IMR-90 (cell line): ENCODE measurements at regions not wholly inside any gene's neighbourhood (a gene's known extent, or its start where the extent isn't known, plus 50 kb on each side); places are given as distances from the start of the nearest gene placed in this dataset.

ENCODE experiments used
- ATAC-seq: fragments of 200-7000 bp; cut with Tn5 transposase; 2 replicates; pipeline ENCODE4 v1.9.1; 2020; ENCODE audit warnings: low read depth, mild to moderate bottlenecking, moderate library complexity
- BruUV-seq: library from RNA; stranded (reverse); fragments of 400-500 nt; replicated peaks from 2 replicates; lab custom pipeline; 2021; lab: Mats Ljungman, UMichigan
- CTCF ChIA-PET: fragments of 300-600 bp; formaldehyde crosslinking; extraction: SDS; loops from one replicate; lab custom pipeline; 2021; ENCODE audit warnings: antibody characterized with exemption; lab: Yijun Ruan, JAX
- POLR2A ChIA-PET: fragments of 300-600 bp; sonication (Branson Sonifier 250); formaldehyde crosslinking; loops from one replicate; lab custom pipeline; 2022; ENCODE audit warnings: antibody characterized with exemption; ENCODE audit not compliant: unreplicated experiment; lab: Charles Lee
- DNase-seq: peaks from one replicate; pipeline ENCODE4 v3.0.0; 2013
- H2AFZ ChIP-seq: replicated peaks from 2 replicates; pipeline ENCODE3; 2013; ENCODE audit warnings: low read length, mild to moderate bottlenecking; ENCODE audit not compliant: poor library complexity
- H2AK5ac ChIP-seq: 2 replicates; pipeline ENCODE4 v1.6.1; 2013; ENCODE audit warnings: low read depth, low read length, inconsistent platforms
- H2AK9ac ChIP-seq: replicated peaks from 2 replicates; pipeline ENCODE3; 2013; ENCODE audit warnings: mild to moderate bottlenecking, low read depth, low read length, moderate library complexity; ENCODE audit not compliant: poor library complexity
- H2BK120ac ChIP-seq: 2 replicates; pipeline ENCODE4 v1.6.1; 2013; ENCODE audit warnings: low read depth, low read length, inconsistent platforms
- H2BK15ac ChIP-seq: 3 replicates; pipeline ENCODE4 v1.6.1; 2013; ENCODE audit warnings: low read depth, low read length, inconsistent platforms
- H2BK20ac ChIP-seq: 2 replicates; pipeline ENCODE4 v1.6.1; 2013; ENCODE audit warnings: low read depth, mild to moderate bottlenecking, inconsistent platforms, low read length, moderate library complexity
- H2BK5ac ChIP-seq: 2 replicates; pipeline ENCODE4 v1.6.1; 2013; ENCODE audit warnings: mild to moderate bottlenecking, low read depth, low read length, inconsistent platforms; ENCODE audit not compliant: poor library complexity, severe bottlenecking
- H3K14ac ChIP-seq: replicated peaks from 2 replicates; pipeline ENCODE4 v1.6.1; 2013; ENCODE audit warnings: low read depth, low read length, inconsistent platforms
- H3K18ac ChIP-seq: 2 replicates; pipeline ENCODE4 v1.6.1; 2013; ENCODE audit warnings: low read depth, low read length, control low read depth
- H3K23ac ChIP-seq: 2 replicates; pipeline ENCODE4 v1.6.1; 2013; ENCODE audit warnings: low read depth, low read length, inconsistent platforms
- H3K27ac ChIP-seq: 2 replicates; pipeline ENCODE4 v1.5.1; 2013; ENCODE audit warnings: mild to moderate bottlenecking, control low read depth, low read length; ENCODE audit not compliant: insufficient read depth
- H3K27me3 ChIP-seq: 2 replicates; pipeline ENCODE4 v1.6.1; 2013; ENCODE audit warnings: low read length; ENCODE audit not compliant: control insufficient read depth, insufficient read depth
- H3K36me3 ChIP-seq: 2 replicates; pipeline ENCODE4 v1.6.1; 2013; ENCODE audit warnings: low read length, mixed read lengths; ENCODE audit not compliant: control insufficient read depth, insufficient read depth
- H3K4ac ChIP-seq: 2 replicates; pipeline ENCODE4 v1.6.1; 2013; ENCODE audit warnings: low read depth, low read length, inconsistent platforms
- H3K4me1 ChIP-seq: 2 replicates; pipeline ENCODE4 v1.6.1; 2013; ENCODE audit warnings: low read length, mixed read lengths; ENCODE audit not compliant: control insufficient read depth, insufficient read depth
- H3K4me2 ChIP-seq: 2 replicates; pipeline ENCODE4 v1.6.1; 2013; ENCODE audit warnings: low read depth, mild to moderate bottlenecking, control low read depth, low read length, moderate library complexity
- H3K4me3 ChIP-seq: 2 replicates; pipeline ENCODE4 v1.5.1; 2013; ENCODE audit warnings: low read depth, mild to moderate bottlenecking, control low read depth, low read length, moderate library complexity; ENCODE audit not compliant: insufficient read depth
- H3K56ac ChIP-seq: 2 replicates; pipeline ENCODE4 v1.6.1; 2013; ENCODE audit warnings: low read length, inconsistent platforms; ENCODE audit not compliant: insufficient read depth; ENCODE audit errors: extremely low read depth
- H3K79me1 ChIP-seq, 2 experiments: 2 replicates each; pipeline ENCODE4 v1.6.1; 2013; ENCODE audit warnings: low read length in 2 of 2, inconsistent platforms in 1 of 2, low read depth in 1 of 2
- H3K9ac ChIP-seq: 2 replicates; pipeline ENCODE4 v1.6.1; 2013; ENCODE audit warnings: low read depth, low read length, control low read depth
- H3K9me1 ChIP-seq: 2 replicates; pipeline ENCODE4 v1.6.1; 2013; ENCODE audit warnings: low read length, inconsistent platforms; ENCODE audit not compliant: insufficient read depth
- H3K9me3 ChIP-seq: 2 replicates; pipeline ENCODE4 v1.6.1; 2013; ENCODE audit warnings: low read length; ENCODE audit not compliant: control insufficient read depth, insufficient read depth
- H4K20me1 ChIP-seq: 2 replicates; pipeline ENCODE4 v1.6.1; 2013; ENCODE audit warnings: low read length, inconsistent platforms; ENCODE audit not compliant: insufficient read depth
- H4K5ac ChIP-seq: 2 replicates; pipeline ENCODE4 v1.6.1; 2013; ENCODE audit warnings: mild to moderate bottlenecking, low read depth, low read length, control low read depth
- H4K8ac ChIP-seq, 2 experiments: 2 replicates each; pipeline ENCODE4 v1.6.1; 2013; ENCODE audit warnings: low read depth in 2 of 2, low read length in 2 of 2, control low read depth in 1 of 2, inconsistent platforms in 1 of 2
- H4K91ac ChIP-seq: 2 replicates; pipeline ENCODE4 v1.6.1; 2013; ENCODE audit warnings: low read depth, low read length, inconsistent platforms; ENCODE audit not compliant: insufficient read depth
- MAFK ChIP-seq: IDR thresholded peaks from 2 replicates; pipeline ENCODE4 v1.6.1; 2012; ENCODE audit warnings: low read depth, low read length, improper control_type of control experiment
- dilution Hi-C: fragments of 300-500 bp; cut with HindIII; formaldehyde crosslinking; loops from one replicate; pipeline ENCODE4 v1.14.3; 2018; ENCODE audit warnings: low sequenced_read_pairs; ENCODE audit not compliant: unreplicated experiment
- in situ Hi-C: fragments of 300-500 bp; cut with MboI; formaldehyde crosslinking; loops from 3 replicates; pipeline ENCODE4 v1.14.3; 2019; ENCODE audit warnings: low sequenced_read_pairs, inconsistent platforms, mixed read lengths
- intact Hi-C: fragments of 100-400 bp; cut with micrococcal nuclease; formaldehyde crosslinking; loops from 2 replicates; pipeline ENCODE4 v1.10.0; 2022

- Histone ChIP-seq H3K9me1 (no peaks in the 10 kb centered on the region), H2BK20ac (no peak overlapping the region), H3K27me3 (no peaks in the 10 kb centered on the region; the same call in 1 of the 2 replicates), H4K8ac (no peak overlapping the region), H4K5ac (no peak overlapping the region), H3K9ac (no peak overlapping the region), H3K18ac (no peak overlapping the region), H2BK15ac (no peak overlapping the region), H2BK120ac (no peak overlapping the region), H2AK9ac (no peak overlapping the region), H3K27ac (no peak overlapping the region), H2BK5ac (no peak overlapping the region), H4K20me1 (no peaks in the 10 kb centered on the region), H2AK5ac (no peak overlapping the region), H3K79me1 (no peaks in the 10 kb centered on the region), H3K4ac (no peak overlapping the region), H4K91ac (no peak overlapping the region), H3K56ac (no peak overlapping the region), H3K4me2 (no peak overlapping the region), H3K14ac (no peak overlapping the region), H3K36me3 (no peaks in the 10 kb centered on the region), H3K23ac (no peak overlapping the region), H3K9me3 (peaks cover 21% of the 10 kb centered on the region), H2AFZ (no peak overlapping the region), H3K4me1 (no peaks in the 10 kb centered on the region), H3K4me3 (no peak overlapping the region)
- intact Hi-C loops, result no loop called here
- ATAC-seq, result no peak
- CTCF ChIA-PET, result interaction anchor here (0.7 kb wide), 1 partner anchor 52 kb away, joined by 5 read pairs; no protein-coding TSS in a partner anchor
- DNase-seq, result no peak
- POLR2A ChIA-PET, result no interaction called here
- no TSS peak for BruUV-seq
- dilution Hi-C loops, result no loop called here
- TF ChIP-seq MAFK, result no peak
- in situ Hi-C loops, result no loop called here
Observed at GRCh38 chr7:395643-396042, 105.7 kb downstream of the FOXL3 start.
